ENCODE measurements at regions not wholly inside any gene's neighbourhood (a gene's known extent, or its start where the extent isn't known, plus 50 kb on each side); places are given as distances from the start of the nearest gene placed in this dataset.

GRCh38 chr11:103842191-103842590, 194.2 kb upstream of the DDI1 start:
- no peak overlapping the region for H3K27ac ChIP-seq (ENCODE audit: low read depth in 1 of 2, low read length in 2 of 2)
- H3K9ac ChIP-seq (ENCODE audit: low read depth in 1 of 2, low read length in 2 of 2) = no peak overlapping the region
- DNase-seq (ENCODE audit: low spot score) = no peak
- H3K4me1 ChIP-seq (ENCODE audit: control insufficient read depth in 4 of 4, insufficient read depth in 4 of 4, low read length in 3 of 4) = no peaks in the 10 kb centered on the region
- TF ChIP-seq TAF1 (conservative IDR thresholded peaks at IDR 0.05) (no peak), MAX (IDR thresholded peaks at IDR 0.05) (no peak), YY1 (IDR thresholded peaks at IDR 0.05) (no peak), REST (IDR thresholded peaks at IDR 0.05) (no peak), ZBTB33 (IDR thresholded peaks at IDR 0.05) (no peak), FOXA1 (IDR thresholded peaks at IDR 0.05) (no peak), NR2F2 (IDR thresholded peaks at IDR 0.05) (no peak), ATF3 (IDR thresholded peaks at IDR 0.05) (no peak), SP1 (IDR thresholded peaks at IDR 0.05) (no peak), GABPA (IDR thresholded peaks at IDR 0.05 in 1 of 2, conservative IDR thresholded peaks at IDR 0.05 in 1 of 2) (no peak), JUND (IDR thresholded peaks at IDR 0.05) (no peak), HNF4A (conservative IDR thresholded peaks at IDR 0.05) (no peak), FOXA2 (IDR thresholded peaks at IDR 0.05) (no peak), RAD21 (IDR thresholded peaks at IDR 0.05) (no peak), HNF4G (IDR thresholded peaks at IDR 0.05) (no peak), RXRA (IDR thresholded peaks at IDR 0.05) (no peak), CTCF (IDR thresholded peaks at IDR 0.05; ENCODE audit: low read depth, low read length, missing input control) (no peak), EGR1 (IDR thresholded peaks at IDR 0.05; ENCODE audit: low read depth in 2 of 2) (no peak)
- no peaks in the 10 kb centered on the region for H3K27me3 ChIP-seq (ENCODE audit: control insufficient read depth in 4 of 4, insufficient read depth in 4 of 4, low read length in 3 of 4)
- no peaks in the 10 kb centered on the region for H3K9me3 ChIP-seq (ENCODE audit: control insufficient read depth in 4 of 4, low read length in 3 of 4)
- 67% methylated on average over 6 of the region's 6 CpGs for WGBS
- no peaks in the 10 kb centered on the region for H3K36me3 ChIP-seq (ENCODE audit: control insufficient read depth in 4 of 4, insufficient read depth in 3 of 4, low read depth in 1 of 4, low read length in 3 of 4)
- no peak overlapping the region for H3K4me3 ChIP-seq (ENCODE audit: low read depth in 1 of 3, low read length in 3 of 3)

Data from liver (tissue), 8 donors.